Peyer's patch (tissue), 4 donors: ENCODE measurements at regions not wholly inside any gene's neighbourhood (a gene's known extent, or its start where the extent isn't known, plus 50 kb on each side); places are given as distances from the start of the nearest gene placed in this dataset.

Source experiments
- DNase-seq, 3 donors: peaks; one replicate each; pipeline ENCODE4 v3.0.0-alpha.2; 2017 to 2019
- H3K27ac ChIP-seq, 4 donors: fragments of 200-600 bp; sonication (generic); one replicate each; pipeline ENCODE4 v1.5.1; 2016 to 2019
- H3K27me3 ChIP-seq, 2 donors: fragments of 200-600 bp; sonication (generic); one replicate each; pipeline ENCODE4 v1.5.1; 2019
- H3K36me3 ChIP-seq, 3 donors: fragments of 200-600 bp; sonication (generic); one replicate each; pipeline ENCODE4 v1.5.1; 2016 to 2019
- H3K4me1 ChIP-seq, 4 donors: fragments of 200-600 bp; sonication (generic); one replicate each; pipeline ENCODE4 v1.5.1; 2016 to 2019
- H3K4me3 ChIP-seq, 4 donors: fragments of 200-600 bp; sonication (generic); 1 replicate in 3 of 4; 2 replicates in 1 of 4; pipeline ENCODE4 v1.5.1; 2016 to 2019; ENCODE audit warnings: mild to moderate bottlenecking in 1 of 4
- H3K9me3 ChIP-seq, 4 donors: fragments of 200-600 bp; sonication (generic); one replicate each; pipeline ENCODE4 v1.5.1; 2016 to 2019; ENCODE audit warnings: mild to moderate bottlenecking in 1 of 4
- POLR2A ChIP-seq, 2 donors: fragments of 450-650 bp; IDR thresholded peaks; one replicate each; pipeline ENCODE4 v1.5.1; 2017; ENCODE audit warnings: antibody characterized with exemption in 2 of 2, mild to moderate bottlenecking in 2 of 2, moderate library complexity in 2 of 2
- TF ChIP-seq, protein P1 (sequence below), 6 experiments: fragments of 450-650 bp in 4 of 6; fragments of 200-600 bp in 2 of 6; sonication (generic) in 1 of 6; IDR thresholded peaks; one replicate each; pipeline ENCODE4 v1.5.1; 2017 to 2019; ENCODE audit warnings: antibody characterized with exemption in 6 of 6, mild to moderate bottlenecking in 3 of 6, moderate library complexity in 1 of 6

DNA sequence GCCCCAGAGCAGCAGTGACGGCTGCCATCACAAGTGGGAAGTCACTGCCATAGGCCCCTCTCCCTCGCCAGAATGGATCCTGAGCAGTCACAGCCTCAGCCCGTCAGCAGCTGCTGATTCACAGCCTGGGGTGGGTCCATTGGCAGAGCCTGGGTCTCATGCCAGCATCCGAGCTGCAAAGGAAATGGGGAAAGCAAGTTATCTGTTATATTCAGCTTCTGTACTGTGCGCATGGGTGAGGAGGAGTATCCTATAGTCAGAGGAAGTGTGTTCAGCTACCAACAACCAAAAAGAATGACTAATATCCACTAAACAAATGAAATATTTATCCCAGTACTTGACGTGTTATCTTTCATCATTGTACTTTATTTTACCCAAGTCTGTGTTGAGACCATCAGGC lies 119.7 kb downstream of the RCN1 start:
- DNase-seq, result no peak
- TF ChIP-seq POLR2A (IDR thresholded peaks at IDR 0.05), result no peak
- TF ChIP-seq, protein P1, sequence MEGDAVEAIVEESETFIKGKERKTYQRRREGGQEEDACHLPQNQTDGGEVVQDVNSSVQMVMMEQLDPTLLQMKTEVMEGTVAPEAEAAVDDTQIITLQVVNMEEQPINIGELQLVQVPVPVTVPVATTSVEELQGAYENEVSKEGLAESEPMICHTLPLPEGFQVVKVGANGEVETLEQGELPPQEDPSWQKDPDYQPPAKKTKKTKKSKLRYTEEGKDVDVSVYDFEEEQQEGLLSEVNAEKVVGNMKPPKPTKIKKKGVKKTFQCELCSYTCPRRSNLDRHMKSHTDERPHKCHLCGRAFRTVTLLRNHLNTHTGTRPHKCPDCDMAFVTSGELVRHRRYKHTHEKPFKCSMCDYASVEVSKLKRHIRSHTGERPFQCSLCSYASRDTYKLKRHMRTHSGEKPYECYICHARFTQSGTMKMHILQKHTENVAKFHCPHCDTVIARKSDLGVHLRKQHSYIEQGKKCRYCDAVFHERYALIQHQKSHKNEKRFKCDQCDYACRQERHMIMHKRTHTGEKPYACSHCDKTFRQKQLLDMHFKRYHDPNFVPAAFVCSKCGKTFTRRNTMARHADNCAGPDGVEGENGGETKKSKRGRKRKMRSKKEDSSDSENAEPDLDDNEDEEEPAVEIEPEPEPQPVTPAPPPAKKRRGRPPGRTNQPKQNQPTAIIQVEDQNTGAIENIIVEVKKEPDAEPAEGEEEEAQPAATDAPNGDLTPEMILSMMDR (IDR thresholded peaks at IDR 0.05), result no peak

GRCh38 chr11:32213223-32213622 lies 122.3 kb downstream of the RCN1 start:
- Histone ChIP-seq H3K27ac (no peak overlapping the region), H3K9me3 (no peaks in the 10 kb centered on the region), H3K4me3 (no peak overlapping the region), H3K27me3 (no peaks in the 10 kb centered on the region), H3K4me1 (no peaks in the 10 kb centered on the region), H3K36me3 (no peaks in the 10 kb centered on the region)
- DNase-seq, result no peak
- TF ChIP-seq POLR2A (IDR thresholded peaks at IDR 0.05), result no peak
- TF ChIP-seq, protein P1 (IDR thresholded peaks at IDR 0.05), result no peak

More for the DNA sequence above, 119.7 kb downstream of the RCN1 start:
- H3K36me3 ChIP-seq, result no peaks in the 10 kb centered on the region
- no peaks in the 10 kb centered on the region for H3K9me3 ChIP-seq
- no peak overlapping the region for H3K4me3 ChIP-seq
- no peak overlapping the region for H3K27ac ChIP-seq
- no peaks in the 10 kb centered on the region for H3K4me1 ChIP-seq
- H3K27me3 ChIP-seq, result no peaks in the 10 kb centered on the region

GRCh38 chr11:32215157-32215556 lies 124.3 kb downstream of the RCN1 start:
- H3K4me3 ChIP-seq, result no peak overlapping the region
- H3K36me3 ChIP-seq, result no peaks in the 10 kb centered on the region
- H3K4me1 ChIP-seq, result no peaks in the 10 kb centered on the region
- TF ChIP-seq, protein P1 (IDR thresholded peaks at IDR 0.05), result no peak
- TF ChIP-seq POLR2A (IDR thresholded peaks at IDR 0.05), result no peak
- H3K27me3 ChIP-seq, result no peaks in the 10 kb centered on the region
- no peaks in the 10 kb centered on the region for H3K9me3 ChIP-seq
- DNase-seq, result no peak
- H3K27ac ChIP-seq, result no peak overlapping the region

GRCh38 chr11:32216749-32217148 lies 125.9 kb downstream of the RCN1 start:
- Histone ChIP-seq H3K27me3 (no peaks in the 10 kb centered on the region), H3K4me3 (no peak overlapping the region), H3K27ac (no peak overlapping the region), H3K9me3 (no peaks in the 10 kb centered on the region), H3K4me1 (no peaks in the 10 kb centered on the region), H3K36me3 (no peaks in the 10 kb centered on the region)
- TF ChIP-seq, protein P1 (IDR thresholded peaks at IDR 0.05), result no peak
- TF ChIP-seq POLR2A (IDR thresholded peaks at IDR 0.05), result no peak
- DNase-seq, result no peak

GRCh38 chr11:32219320-32219719 lies 128.4 kb downstream of the RCN1 start:
- no peaks in the 10 kb centered on the region for H3K27me3 ChIP-seq
- no peaks in the 10 kb centered on the region for H3K9me3 ChIP-seq
- no peak overlapping the region for H3K4me3 ChIP-seq
- no peaks in the 10 kb centered on the region for H3K36me3 ChIP-seq
- no peaks in the 10 kb centered on the region for H3K4me1 ChIP-seq
- H3K27ac ChIP-seq, result no peak overlapping the region
- TF ChIP-seq, protein P1 (IDR thresholded peaks at IDR 0.05), result no peak
- TF ChIP-seq POLR2A (IDR thresholded peaks at IDR 0.05), result no peak
- no peak for DNase-seq

GRCh38 chr11:32221476-32222032 lies 130.7 kb downstream of the RCN1 start:
- DNase-seq, result no peak
- Histone ChIP-seq H3K4me1 (no peaks in the 10 kb centered on the region), H3K9me3 (no peaks in the 10 kb centered on the region), H3K27me3 (no peaks in the 10 kb centered on the region), H3K4me3 (no peak overlapping the region), H3K27ac (no peak overlapping the region), H3K36me3 (no peaks in the 10 kb centered on the region)
- TF ChIP-seq, protein P1 (IDR thresholded peaks at IDR 0.05), result no peak
- TF ChIP-seq POLR2A (IDR thresholded peaks at IDR 0.05), result no peak
